ENCODE measurements at regions not wholly inside any gene's neighbourhood (a gene's known extent, or its start where the extent isn't known, plus 50 kb on each side); places are given as distances from the start of the nearest gene placed in this dataset.

DNA sequence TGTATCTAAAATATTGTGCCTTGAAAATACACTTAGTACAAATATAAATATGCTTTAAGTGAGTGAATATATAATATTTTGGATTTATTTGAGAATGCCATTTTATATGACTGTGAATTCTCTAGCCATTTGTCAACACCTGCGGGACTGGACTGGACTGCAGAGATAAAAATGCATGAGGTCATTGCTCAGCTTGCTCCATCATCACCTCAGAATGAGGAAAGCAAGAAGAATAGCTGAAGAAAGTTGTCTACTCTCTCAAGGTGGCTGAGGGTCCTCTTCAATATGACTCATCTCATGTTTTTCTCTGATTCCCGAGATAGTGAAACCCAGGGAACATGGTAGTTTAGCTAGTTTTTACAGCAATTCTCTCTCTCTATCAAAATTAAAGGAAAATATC lies 732.5 kb upstream of the AGA start:
- TF ChIP-seq, protein P1, sequence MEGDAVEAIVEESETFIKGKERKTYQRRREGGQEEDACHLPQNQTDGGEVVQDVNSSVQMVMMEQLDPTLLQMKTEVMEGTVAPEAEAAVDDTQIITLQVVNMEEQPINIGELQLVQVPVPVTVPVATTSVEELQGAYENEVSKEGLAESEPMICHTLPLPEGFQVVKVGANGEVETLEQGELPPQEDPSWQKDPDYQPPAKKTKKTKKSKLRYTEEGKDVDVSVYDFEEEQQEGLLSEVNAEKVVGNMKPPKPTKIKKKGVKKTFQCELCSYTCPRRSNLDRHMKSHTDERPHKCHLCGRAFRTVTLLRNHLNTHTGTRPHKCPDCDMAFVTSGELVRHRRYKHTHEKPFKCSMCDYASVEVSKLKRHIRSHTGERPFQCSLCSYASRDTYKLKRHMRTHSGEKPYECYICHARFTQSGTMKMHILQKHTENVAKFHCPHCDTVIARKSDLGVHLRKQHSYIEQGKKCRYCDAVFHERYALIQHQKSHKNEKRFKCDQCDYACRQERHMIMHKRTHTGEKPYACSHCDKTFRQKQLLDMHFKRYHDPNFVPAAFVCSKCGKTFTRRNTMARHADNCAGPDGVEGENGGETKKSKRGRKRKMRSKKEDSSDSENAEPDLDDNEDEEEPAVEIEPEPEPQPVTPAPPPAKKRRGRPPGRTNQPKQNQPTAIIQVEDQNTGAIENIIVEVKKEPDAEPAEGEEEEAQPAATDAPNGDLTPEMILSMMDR (IDR thresholded peaks at IDR 0.05; ENCODE audit: low read length) = no peak
- TF ChIP-seq EZH2 (optimal IDR thresholded peaks at IDR 0.05; ENCODE audit: low read depth, low read length) = no peak

Measured in MM.1S (cell line).